ENCODE measurements at regions not wholly inside any gene's neighbourhood (a gene's known extent, or its start where the extent isn't known, plus 50 kb on each side); places are given as distances from the start of the nearest gene placed in this dataset.

DNA sequence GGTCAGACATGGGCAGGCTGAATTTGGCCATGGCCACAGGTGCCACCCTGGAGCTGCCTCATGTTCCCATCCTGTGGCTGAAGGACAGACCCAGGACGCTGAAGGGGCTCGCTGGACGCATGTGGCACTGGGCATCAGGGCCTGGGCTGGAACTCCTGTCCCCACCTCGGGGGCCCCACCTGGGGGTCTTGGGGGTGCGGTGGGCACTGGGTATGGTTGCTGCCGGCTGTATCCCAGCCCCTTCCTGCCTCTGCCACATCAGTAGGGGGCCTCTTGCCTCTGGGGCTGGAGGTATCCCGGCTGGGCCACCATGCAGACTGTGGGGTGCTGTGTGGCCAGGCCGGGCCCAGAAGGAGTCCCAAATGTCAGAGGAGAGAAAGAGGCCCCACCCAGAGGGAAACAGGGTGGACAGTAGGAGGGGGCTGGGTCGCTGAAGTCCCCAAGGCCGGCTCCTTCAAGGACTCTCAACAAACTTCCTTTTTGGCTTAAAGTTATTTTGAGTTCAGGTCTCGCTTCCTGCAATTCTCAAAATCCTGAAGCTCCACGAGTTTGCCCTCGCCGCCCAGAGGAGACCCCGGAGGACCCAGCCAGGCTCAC, 78.7 kb downstream of the SIK1 start:
- DNase-seq: no peak

DNA sequence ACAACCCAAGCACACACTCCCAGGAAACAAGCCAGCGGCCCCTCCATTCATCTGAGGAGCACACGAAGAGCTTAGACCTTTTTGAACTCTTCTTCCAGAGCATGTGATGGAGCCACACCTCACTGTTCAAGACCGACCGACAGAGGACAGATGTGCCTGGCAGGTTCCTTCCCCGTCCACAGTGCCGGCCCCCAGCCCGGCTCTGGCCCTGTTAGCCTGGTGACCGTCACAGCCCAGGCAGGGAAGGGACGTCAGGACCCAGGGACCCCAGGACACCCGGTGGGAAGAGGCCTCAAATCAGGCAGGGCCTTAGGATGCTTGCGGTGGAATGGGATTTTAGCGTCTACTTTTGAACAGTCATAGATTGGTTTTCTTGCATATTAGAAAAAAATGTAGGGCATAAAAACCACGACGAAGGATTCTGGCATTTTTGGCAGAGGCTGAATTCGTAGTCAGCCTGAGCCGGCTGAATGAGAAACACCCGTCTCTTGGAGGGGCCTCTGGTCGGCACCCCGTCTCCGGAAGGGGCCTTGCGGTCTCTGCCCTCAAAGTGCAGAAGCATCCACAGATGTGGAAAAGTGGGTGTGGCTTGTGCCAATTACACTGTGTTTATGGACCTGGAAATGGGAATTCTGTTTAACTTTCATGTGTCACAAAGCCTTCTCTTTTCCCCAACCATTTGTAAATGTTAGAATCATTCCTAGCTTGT, 79.3 kb downstream of the SIK1 start:
- DNase-seq: no peak

DNA sequence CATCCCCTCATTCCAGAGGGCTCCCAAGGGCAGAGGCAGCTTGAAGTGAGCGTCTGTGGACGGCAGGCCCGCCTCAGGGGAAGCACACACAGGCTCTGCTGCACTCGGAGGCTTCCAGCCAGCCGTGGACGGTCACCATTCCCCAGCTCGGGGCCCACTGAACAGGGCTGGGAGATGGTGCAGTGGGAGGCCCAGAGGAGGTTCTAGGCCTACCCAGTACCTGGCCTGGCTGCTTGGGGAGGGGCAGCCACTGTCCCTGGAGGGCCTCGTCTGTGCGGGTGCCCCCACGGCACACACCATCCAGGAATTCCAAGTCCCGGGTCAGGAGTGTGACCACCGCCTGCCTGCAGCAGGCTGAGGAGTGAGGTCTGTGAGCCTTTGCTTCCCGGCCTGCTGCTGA, 80.4 kb downstream of the SIK1 start:
- no peak for DNase-seq

DNA sequence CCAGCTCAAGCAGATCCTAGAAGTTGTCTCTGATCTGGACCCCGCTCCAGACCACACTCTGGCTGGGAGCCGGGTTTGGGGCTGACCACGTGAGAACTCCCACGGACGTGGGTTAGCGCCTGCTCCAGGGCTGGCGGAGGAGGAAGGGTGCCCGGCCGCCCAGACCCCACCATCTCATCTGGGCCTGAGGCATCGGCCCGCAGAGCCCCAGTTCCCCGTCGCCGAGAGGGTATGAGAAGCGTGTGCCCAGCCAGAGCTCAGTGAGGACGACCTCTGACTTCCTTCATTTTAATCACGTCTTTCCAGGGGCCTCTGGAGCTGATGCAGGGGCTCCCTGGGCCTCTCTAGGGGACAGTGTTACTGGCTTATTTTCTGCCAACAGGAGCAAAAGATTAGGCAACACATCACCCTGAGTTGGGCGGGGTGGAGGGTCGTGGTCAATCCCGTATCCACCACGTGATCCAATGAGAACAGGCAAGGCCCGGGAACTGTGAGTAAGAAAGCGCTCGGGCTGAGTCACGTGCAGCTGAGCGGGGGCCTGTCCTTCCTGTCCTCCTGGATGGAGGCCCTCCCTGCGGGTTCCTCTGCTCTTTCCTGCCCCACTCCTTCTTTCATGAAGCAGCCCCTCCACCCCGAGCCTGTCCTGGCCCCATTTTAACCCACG, 81.1 kb downstream of the SIK1 start:
- no peak for DNase-seq

GRCh38 chr21:43345046-43345745, 81.7 kb downstream of the SIK1 start:
- no peak for DNase-seq

- DNase-seq: no peak
These were observed 82.7 kb downstream of the SIK1 start for GRCh38 chr21:43343992-43344886.

- peak; percentile 72 for DNase-seq
These were observed 83.6 kb downstream of the SIK1 start for GRCh38 chr21:43343095-43343991.

DNA sequence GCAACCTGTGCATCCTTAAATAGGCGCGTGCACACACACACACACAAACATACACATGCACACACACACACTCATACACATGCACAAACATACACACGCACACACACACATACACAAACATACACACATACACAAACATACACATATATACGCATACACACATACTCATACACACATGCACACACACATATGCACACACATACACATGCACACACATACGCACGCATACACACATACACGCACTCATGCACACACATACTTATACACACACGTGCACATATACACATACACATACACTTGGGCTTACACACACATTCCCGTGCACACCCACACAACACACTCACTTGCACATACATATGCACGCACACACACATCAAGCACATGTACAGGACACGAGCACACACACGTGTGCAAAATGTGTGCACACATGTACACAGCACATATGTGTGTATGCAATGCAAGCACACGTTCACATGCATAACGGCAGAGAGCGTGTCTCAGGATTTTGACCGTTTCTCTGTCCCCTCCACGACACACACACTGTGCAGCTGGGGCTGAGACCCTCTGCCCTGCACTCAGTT, 84.5 kb downstream of the SIK1 start:
- DNase-seq: no peak

DNA sequence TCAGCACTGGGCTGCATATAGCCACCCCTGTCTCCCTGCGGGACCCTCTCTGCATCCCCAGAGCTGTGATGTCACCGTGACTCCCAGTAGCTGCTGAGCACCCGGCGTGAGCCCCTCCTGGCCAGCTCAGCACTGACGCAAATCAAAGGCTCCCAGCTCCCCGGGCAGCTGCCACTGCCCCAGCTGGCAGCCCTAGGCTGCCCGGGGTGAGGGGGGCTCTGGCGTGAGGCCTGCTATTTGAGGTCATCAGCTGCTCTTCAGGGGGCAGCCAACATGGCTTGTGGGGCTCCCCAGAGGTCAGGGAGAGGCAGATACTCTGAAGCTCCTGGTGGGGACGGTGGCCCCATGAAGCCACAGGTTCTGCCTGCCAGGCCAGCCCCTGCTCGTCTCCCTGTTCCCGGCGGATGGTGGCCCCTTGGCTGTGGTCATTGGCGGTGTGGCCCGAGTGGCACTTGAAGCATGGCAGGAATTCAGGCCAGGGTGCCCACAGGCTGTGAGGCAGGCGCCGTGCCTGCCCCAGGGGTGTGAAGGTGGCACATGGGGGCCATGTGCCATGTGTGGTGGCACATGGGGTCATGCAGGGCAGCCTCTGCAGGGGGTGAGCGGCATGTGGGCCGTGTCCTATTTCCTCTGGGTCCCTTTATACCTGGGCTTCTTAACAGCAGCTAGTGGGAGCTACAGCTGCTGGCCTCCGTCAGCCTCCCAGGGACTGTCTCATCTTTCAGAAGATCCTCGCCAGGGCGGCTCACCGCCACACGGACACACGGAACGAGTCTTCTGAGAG, 85.4 kb downstream of the SIK1 start:
- DNase-seq: no peak

DNA sequence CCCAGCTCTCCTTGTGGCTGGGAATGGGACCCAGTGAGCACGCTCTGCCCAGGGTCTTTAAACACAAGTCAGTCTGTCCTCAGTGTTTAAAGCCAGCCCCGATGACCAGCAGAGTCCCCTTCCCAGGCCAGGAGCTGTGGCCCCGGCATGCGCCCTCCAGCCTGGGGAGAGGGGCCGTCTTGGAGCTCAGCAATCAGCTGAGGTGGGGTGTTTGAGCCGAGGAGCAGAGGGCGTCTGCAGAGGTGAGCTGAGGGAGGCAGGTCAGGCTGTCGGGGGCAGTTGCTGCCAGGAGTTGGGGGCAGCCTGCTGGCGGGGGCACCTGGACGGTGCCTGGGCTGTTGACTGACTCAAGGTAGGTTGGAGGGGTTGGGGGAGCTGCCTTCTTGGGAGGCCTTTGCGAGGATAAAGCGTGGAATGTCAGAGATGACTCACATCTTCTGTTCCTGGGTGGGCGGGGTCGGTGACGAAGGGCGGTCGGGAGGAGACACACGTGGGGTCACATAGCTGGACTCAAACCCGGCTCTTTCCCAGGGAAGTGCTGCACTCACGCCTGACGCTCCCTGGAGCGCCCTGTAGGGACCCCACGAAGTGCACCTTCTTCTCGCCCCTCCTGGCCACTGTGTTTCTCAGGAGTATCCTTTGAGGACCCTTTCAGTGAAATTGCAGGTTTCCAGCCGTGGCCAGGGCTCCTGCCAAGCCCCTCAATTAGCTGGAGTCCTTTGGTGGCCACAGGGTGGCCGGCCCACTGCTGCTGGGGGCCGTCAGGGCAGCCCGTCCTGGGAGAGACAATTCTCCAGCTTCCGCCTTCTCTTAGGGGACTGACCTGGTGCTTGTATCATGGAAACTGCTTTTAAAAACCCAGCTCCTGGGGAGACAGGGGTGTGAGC, 86.2 kb downstream of the SIK1 start:
- DNase-seq: no peak

GRCh38 chr21:43339668-43340067, 87.3 kb downstream of the SIK1 start:
- no peak for DNase-seq

GRCh38 chr21:43338951-43339350, 88.0 kb downstream of the SIK1 start:
- no peak for DNase-seq

DNA sequence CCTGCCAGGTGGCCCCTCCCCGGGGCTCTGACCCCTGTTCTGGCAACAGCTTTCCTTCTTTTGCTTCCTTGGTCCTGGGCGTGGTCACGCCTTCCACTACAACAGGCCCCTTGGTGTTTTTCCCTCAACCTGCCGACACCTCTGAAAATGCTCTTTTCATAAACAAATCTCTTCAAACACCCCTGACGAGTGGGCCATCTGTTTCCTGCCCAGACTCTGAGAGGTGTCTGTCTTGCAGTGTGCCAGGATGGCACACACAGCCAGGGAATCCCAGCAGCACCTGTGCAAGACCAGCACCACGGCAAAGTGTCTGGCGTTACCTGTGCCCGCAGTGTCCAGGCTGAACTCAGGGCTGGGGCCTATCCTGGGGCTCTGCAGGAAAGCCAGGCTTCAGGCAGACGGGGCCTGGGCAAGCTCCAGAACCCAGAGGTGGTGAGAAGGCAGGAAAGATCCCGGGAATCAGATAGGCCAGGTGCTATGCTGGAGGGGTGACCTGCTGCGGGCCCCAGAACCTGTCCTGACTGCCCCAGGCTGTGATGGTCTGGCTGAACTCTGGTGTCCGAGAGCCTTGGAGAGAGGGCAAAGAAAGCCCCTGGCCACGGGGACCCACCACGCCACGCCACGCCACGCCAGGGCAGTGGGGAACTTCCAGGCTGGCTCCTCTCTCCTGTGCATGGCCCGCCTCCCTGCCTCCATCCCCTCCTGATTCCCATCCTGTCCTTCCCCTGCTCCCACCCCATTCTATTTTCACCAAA, 88.9 kb downstream of the SIK1 start:
- no peak for DNase-seq

DNA sequence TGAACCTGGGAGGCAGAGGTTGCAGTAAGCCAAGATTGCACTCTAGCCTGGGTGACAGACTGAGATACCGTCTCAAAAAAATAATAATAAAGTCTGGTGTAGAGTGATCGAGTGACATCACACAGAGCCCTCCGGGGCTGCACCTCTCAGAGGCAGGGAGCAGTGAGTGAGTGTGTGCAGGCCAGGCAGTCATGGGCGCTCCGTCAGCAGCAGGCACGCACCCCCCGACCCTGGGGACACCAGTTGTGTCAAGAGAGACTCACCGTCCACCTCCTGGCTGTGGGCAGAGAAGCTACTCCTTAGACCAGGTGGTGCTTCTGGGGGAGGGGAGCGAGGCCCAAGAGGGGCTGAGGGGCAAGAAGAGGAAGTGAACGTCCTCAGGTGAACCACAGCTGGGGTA, 91.8 kb downstream of the SIK1 start:
- no peak for DNase-seq

DNA sequence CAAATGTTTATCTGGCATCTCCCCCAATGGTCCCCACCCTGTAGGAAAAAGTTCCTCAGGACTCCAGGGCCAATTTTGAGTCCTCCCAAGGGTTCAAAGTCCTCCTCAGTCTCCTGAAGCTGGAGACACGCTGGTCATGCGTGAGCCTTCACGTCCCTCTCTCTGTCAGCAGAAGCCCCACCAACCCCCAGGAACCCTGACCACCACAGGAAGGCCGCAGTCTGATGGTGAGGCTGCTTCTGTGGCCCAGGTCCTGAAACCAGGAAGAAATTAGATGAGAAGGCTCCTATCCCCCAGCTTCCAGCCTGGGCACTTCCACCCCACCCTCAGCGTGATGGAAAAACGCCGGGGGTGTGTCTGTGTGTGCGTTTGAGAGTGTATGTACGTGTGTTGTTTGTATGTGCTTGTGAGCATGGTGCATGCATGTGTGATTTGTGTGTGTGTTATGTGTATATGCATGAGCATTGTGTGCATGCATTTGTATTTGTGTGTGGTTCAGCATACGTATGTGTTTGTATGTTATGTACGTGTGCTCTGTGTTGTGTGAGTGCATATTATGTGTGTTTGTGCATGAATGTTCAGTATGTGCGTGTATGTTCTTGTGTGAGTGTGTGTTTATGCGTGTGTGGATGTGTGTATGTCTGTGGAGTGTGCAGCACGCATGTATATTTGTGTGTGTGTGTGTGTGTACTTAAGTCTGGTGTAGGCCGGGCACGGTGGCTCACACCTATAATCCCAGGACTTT, 92.5 kb downstream of the SIK1 start:
- no peak for DNase-seq

GRCh38 chr21:43333298-43334062, 93.5 kb downstream of the SIK1 start:
- no peak for DNase-seq

DNA sequence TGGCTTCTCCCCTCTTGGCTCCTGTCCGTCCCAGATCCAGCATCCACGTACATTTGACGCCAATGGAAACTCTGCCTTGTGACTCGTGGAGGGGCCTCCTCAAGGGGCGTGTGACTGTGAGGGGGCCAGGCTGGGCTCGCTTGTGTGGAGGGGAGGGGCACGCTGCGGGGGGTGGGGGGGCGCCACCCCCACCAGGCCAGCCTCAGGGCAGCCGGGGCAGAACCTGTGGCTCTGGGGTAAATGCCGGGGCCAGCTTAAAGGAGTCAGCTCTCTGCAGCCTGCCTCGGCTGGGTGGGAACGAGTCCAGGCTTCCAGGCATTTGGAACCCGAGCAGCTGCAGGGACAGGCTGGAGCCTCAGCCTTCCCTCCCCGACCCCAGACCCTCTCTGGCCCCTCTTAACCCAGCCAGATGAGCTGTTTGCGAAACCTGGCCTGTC, 94.1 kb downstream of the SIK1 start:
- DNase-seq: no peak

Measured in NCI-H774 (cell line).